ENCODE measurements at regions not wholly inside any gene's neighbourhood (a gene's known extent, or its start where the extent isn't known, plus 50 kb on each side); places are given as distances from the start of the nearest gene placed in this dataset.

DNA sequence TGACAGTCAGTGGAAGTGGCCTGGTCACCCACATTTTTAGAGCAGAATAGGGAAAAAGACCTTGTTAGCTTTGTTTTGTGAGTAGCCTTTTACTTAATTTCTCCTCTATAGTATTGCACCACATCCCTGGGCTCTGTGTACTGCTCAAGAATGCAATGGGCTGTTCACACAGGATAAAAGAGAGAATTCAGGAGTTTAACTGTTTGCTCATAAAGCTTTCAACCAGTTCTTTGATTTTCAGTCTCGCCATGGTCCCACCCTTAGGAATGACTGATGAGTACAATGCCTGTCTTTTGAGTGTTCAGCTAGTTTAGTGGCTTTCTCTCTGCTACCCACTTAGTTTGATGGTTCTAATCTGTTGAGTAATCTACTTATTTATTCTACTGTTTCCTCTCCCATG is 129.7 kb downstream of the PLG start:
- H3K27me3 Mint-ChIP-seq (ENCODE audit: low read depth, unreplicated experiment) = no peaks in the 10 kb centered on the region
- no peak overlapping the region for H3K4me3 ChIP-seq (ENCODE audit: insufficient read depth, low read depth, low read length)
- no peaks in the 10 kb centered on the region for H3K79me2 ChIP-seq (ENCODE audit: insufficient read depth, low read length)
- no peaks in the 10 kb centered on the region for H3K9me3 ChIP-seq (ENCODE audit: insufficient read depth, low read depth, low read length)
- no peaks in the 10 kb centered on the region for H3K36me3 Mint-ChIP-seq (ENCODE audit: low read depth, unreplicated experiment)
- H2AFZ ChIP-seq (ENCODE audit: low read depth, low read length) = no peak overlapping the region
- no peaks in the 10 kb centered on the region for H3K27me3 ChIP-seq (ENCODE audit: insufficient read depth, low read length)
- no peaks in the 10 kb centered on the region for H3K4me1 ChIP-seq (ENCODE audit: insufficient read depth, low read length)
- DNase-seq (ENCODE audit: low read depth) = no peak
- no peak overlapping the region for H3K27ac ChIP-seq (ENCODE audit: low read depth, low read length)
- no peak overlapping the region for H3K4me2 ChIP-seq (ENCODE audit: low read length)
- H3K9me3 Mint-ChIP-seq (ENCODE audit: unreplicated experiment) = no peaks in the 10 kb centered on the region
- H3K4me1 Mint-ChIP-seq (ENCODE audit: low read depth, unreplicated experiment) = peaks cover 4% of the 10 kb centered on the region
- H3K27ac Mint-ChIP-seq (ENCODE audit: unreplicated experiment) = no peak overlapping the region
- no peak for FAIRE-seq
- TF ChIP-seq EZH2 (IDR thresholded peaks at IDR 0.05; ENCODE audit: insufficient read depth, low read length) (no peak), CTCF (IDR thresholded peaks at IDR 0.05; ENCODE audit: insufficient read depth, low read depth, low read length) (no peak)
- H3K36me3 ChIP-seq (ENCODE audit: insufficient read depth, low read length) = no peaks in the 10 kb centered on the region
- H3K4me3 Mint-ChIP-seq (ENCODE audit: unreplicated experiment) = no peak overlapping the region
- H3K9ac ChIP-seq (ENCODE audit: low read length) = no peak overlapping the region
- no peaks in the 10 kb centered on the region for H4K20me1 ChIP-seq (ENCODE audit: insufficient read depth, low read length)

- no peak for DNase-seq (ENCODE audit: low read depth)
- no peak overlapping the region for H3K4me3 Mint-ChIP-seq (ENCODE audit: unreplicated experiment)
- FAIRE-seq = no peak
Measured at GRCh38 chr6:160832422-160832821, 130.4 kb downstream of the PLG start.

More at GRCh38 chr6:160832422-160832821, 130.4 kb downstream of the PLG start:
- Mint-ChIP-seq H3K9me3 (ENCODE audit: unreplicated experiment) (no peaks in the 10 kb centered on the region), H3K27me3 (ENCODE audit: low read depth, unreplicated experiment) (no peaks in the 10 kb centered on the region), H3K27ac (ENCODE audit: unreplicated experiment) (no peak overlapping the region), H3K4me1 (ENCODE audit: low read depth, unreplicated experiment) (peaks cover 4% of the 10 kb centered on the region), H3K36me3 (ENCODE audit: low read depth, unreplicated experiment) (no peaks in the 10 kb centered on the region)
- no peaks in the 10 kb centered on the region for H3K79me2 ChIP-seq (ENCODE audit: insufficient read depth, low read length)
- no peaks in the 10 kb centered on the region for H3K27me3 ChIP-seq (ENCODE audit: insufficient read depth, low read length)
- H3K4me2 ChIP-seq (ENCODE audit: low read length) = no peak overlapping the region
- H3K4me1 ChIP-seq (ENCODE audit: insufficient read depth, low read length) = no peaks in the 10 kb centered on the region
- no peak overlapping the region for H3K4me3 ChIP-seq (ENCODE audit: insufficient read depth, low read depth, low read length)
- H3K9ac ChIP-seq (ENCODE audit: low read length) = no peak overlapping the region
- H4K20me1 ChIP-seq (ENCODE audit: insufficient read depth, low read length) = no peaks in the 10 kb centered on the region
- H2AFZ ChIP-seq (ENCODE audit: low read depth, low read length) = no peak overlapping the region
- H3K36me3 ChIP-seq (ENCODE audit: insufficient read depth, low read length) = no peaks in the 10 kb centered on the region
- TF ChIP-seq CTCF (IDR thresholded peaks at IDR 0.05; ENCODE audit: insufficient read depth, low read depth, low read length) = no peak
- TF ChIP-seq EZH2 (IDR thresholded peaks at IDR 0.05; ENCODE audit: insufficient read depth, low read length) = no peak
- no peaks in the 10 kb centered on the region for H3K9me3 ChIP-seq (ENCODE audit: insufficient read depth, low read depth, low read length)
- H3K27ac ChIP-seq (ENCODE audit: low read depth, low read length) = no peak overlapping the region

Data from astrocyte (in vitro differentiated cells and primary cell).